Sigmoid colon (tissue), 6 donors: ENCODE measurements at regions not wholly inside any gene's neighbourhood (a gene's known extent, or its start where the extent isn't known, plus 50 kb on each side); places are given as distances from the start of the nearest gene placed in this dataset.

Source experiments
- DNase-seq: peaks from one replicate; pipeline ENCODE4 v3.0.0-alpha.2; 2019
- H3K27ac ChIP-seq, 4 donors: fragments of 200-600 bp; sonication (generic); one replicate each; pipeline ENCODE4 v1.5.1; 2016 to 2019; ENCODE audit warnings: mild to moderate bottlenecking in 1 of 4
- H3K27me3 ChIP-seq, 3 donors: fragments of 200-600 bp; sonication (generic); one replicate each; pipeline ENCODE4 v1.5.1; 2019; ENCODE audit warnings: mild to moderate bottlenecking in 1 of 3
- H3K36me3 ChIP-seq, 4 donors: fragments of 200-600 bp; sonication (generic); one replicate each; pipeline ENCODE4 v1.5.1; 2016 to 2019
- H3K4me1 ChIP-seq, 4 donors: fragments of 200-600 bp; sonication (generic); one replicate each; pipeline ENCODE4 v1.5.1; 2017 to 2019
- H3K4me3 ChIP-seq, 4 donors: fragments of 200-600 bp; sonication (generic); one replicate each; pipeline ENCODE4 v1.5.1; 2017 to 2019; ENCODE audit warnings: mild to moderate bottlenecking in 2 of 4, moderate library complexity in 1 of 4
- H3K9me3 ChIP-seq, 4 donors: fragments of 200-600 bp in 3 of 4; sonication (generic) in 3 of 4; one replicate each; pipeline versions ENCODE4 v1.5.1 to v1.6.1; 2013 to 2019
- CTCF ChIP-seq, 4 experiments: fragments of 450-650 bp in 3 of 4; fragments of 200-600 bp in 1 of 4; IDR thresholded peaks; one replicate each; pipeline ENCODE4 v1.5.1; 2016 to 2019; ENCODE audit warnings: antibody characterized with exemption in 4 of 4, mild to moderate bottlenecking in 3 of 4, moderate library complexity in 2 of 4
- EP300 ChIP-seq, 4 donors: sonication (generic); formaldehyde crosslinking; IDR thresholded peaks; one replicate each; pipeline ENCODE4 v1.6.1; 2017; ENCODE audit warnings: antibody characterized with exemption in 4 of 4
- POLR2A ChIP-seq, 2 donors: fragments of 450-650 bp; IDR thresholded peaks; one replicate each; pipeline ENCODE4 v1.6.1; 2016; ENCODE audit warnings: antibody characterized with exemption in 2 of 2, mild to moderate bottlenecking in 2 of 2, moderate library complexity in 2 of 2
- POLR2AphosphoS5 ChIP-seq, 4 donors: sonication (generic); formaldehyde crosslinking; IDR thresholded peaks; one replicate each; pipeline ENCODE4 v1.6.1; 2017; ENCODE audit warnings: antibody characterized with exemption in 4 of 4
- WGBS, 2 donors: extraction: QIAGEN DNeasy Blood & Tissue Kit; methylation state at CpG; one replicate each; pipeline ENCODE4 v1.1.7; 2013; 5-methylcytosine and 5-hydroxymethylcytosine counted together
- intact Hi-C: fragments of 100-400 bp; cut with DNase I; formaldehyde crosslinking; loops from one replicate; pipeline ENCODE4 v1.15.1; 2023
- donor health status: healthy with polysubstance abuse.
- donor health status: healthy.

GRCh38 chr1:87958201-87958600 lies 629.5 kb downstream of the LMO4 start:
- Histone ChIP-seq H3K4me3 (no peak overlapping the region), H3K9me3 (no peaks in the 10 kb centered on the region), H3K27ac (no peak overlapping the region), H3K27me3 (no peaks in the 10 kb centered on the region), H3K4me1 (peaks cover 0 to 16% (median 7%) of the 10 kb centered on the region in 4 donors), H3K36me3 (no peaks in the 10 kb centered on the region)
- 90 to 93% methylated on average over 4 of the region's 4 CpGs for WGBS, 2 donors
- TF ChIP-seq EP300 (IDR thresholded peaks at IDR 0.05): no peak
- TF ChIP-seq POLR2AphosphoS5 (IDR thresholded peaks at IDR 0.05): no peak
- TF ChIP-seq POLR2A (IDR thresholded peaks at IDR 0.05): no peak
- TF ChIP-seq CTCF (IDR thresholded peaks at IDR 0.05): no peak
- intact Hi-C loops: loop anchor here (5.0 kb wide), 1 partner anchor 271 kb away; no protein-coding TSS in a partner anchor
- DNase-seq: no peak

- 51 to 66% methylated on average over 1 of the region's 1 CpG for WGBS, 2 donors
- Histone ChIP-seq H3K9me3 (no peaks in the 10 kb centered on the region), H3K27me3 (no peaks in the 10 kb centered on the region), H3K27ac (no peak overlapping the region), H3K4me3 (no peak overlapping the region), H3K4me1 (peaks cover 0 to 12% (median 5%) of the 10 kb centered on the region in 4 donors), H3K36me3 (no peaks in the 10 kb centered on the region)
- intact Hi-C loops: loop anchor here (5.0 kb wide), 1 partner anchor 271 kb away; no protein-coding TSS in a partner anchor
- TF ChIP-seq CTCF (IDR thresholded peaks at IDR 0.05) (no peak), POLR2AphosphoS5 (IDR thresholded peaks at IDR 0.05) (no peak), POLR2A (IDR thresholded peaks at IDR 0.05) (no peak), EP300 (IDR thresholded peaks at IDR 0.05) (no peak)
- DNase-seq: no peak
Measured at GRCh38 chr1:87958716-87959115, 630.0 kb downstream of the LMO4 start.

- WGBS, 2 donors: 64 to 75% methylated on average over 4 of the region's 4 CpGs
- no peak for DNase-seq
- no peak overlapping the region for H3K4me3 ChIP-seq
- no peaks in the 10 kb centered on the region for H3K27me3 ChIP-seq
- H3K4me1 ChIP-seq: peaks cover 0 to 8% (median 3%) of the 10 kb centered on the region in 4 donors
- H3K27ac ChIP-seq: no peak overlapping the region
- no peaks in the 10 kb centered on the region for H3K9me3 ChIP-seq
- intact Hi-C loops: loop anchor here (5.0 kb wide), 1 partner anchor 272 kb away; no protein-coding TSS in a partner anchor
- TF ChIP-seq POLR2A (IDR thresholded peaks at IDR 0.05): no peak
- TF ChIP-seq EP300 (IDR thresholded peaks at IDR 0.05): no peak
- no peak for TF ChIP-seq POLR2AphosphoS5 (IDR thresholded peaks at IDR 0.05)
- TF ChIP-seq CTCF (IDR thresholded peaks at IDR 0.05): no peak
- no peaks in the 10 kb centered on the region for H3K36me3 ChIP-seq
Measured at GRCh38 chr1:87959236-87959635, 630.6 kb downstream of the LMO4 start.

GRCh38 chr1:87961992-87962391 lies 633.3 kb downstream of the LMO4 start:
- Histone ChIP-seq H3K9me3 (no peaks in the 10 kb centered on the region), H3K36me3 (no peaks in the 10 kb centered on the region), H3K4me3 (no peak overlapping the region), H3K27ac (no peak overlapping the region), H3K4me1 (no peaks in the 10 kb centered on the region), H3K27me3 (no peaks in the 10 kb centered on the region)
- TF ChIP-seq CTCF (IDR thresholded peaks at IDR 0.05): no peak
- no peak for TF ChIP-seq POLR2AphosphoS5 (IDR thresholded peaks at IDR 0.05)
- no peak for TF ChIP-seq POLR2A (IDR thresholded peaks at IDR 0.05)
- TF ChIP-seq EP300 (IDR thresholded peaks at IDR 0.05): no peak
- no peak for DNase-seq
- intact Hi-C loops: no loop called here

- no peaks in the 10 kb centered on the region for H3K36me3 ChIP-seq
- DNase-seq: no peak
- H3K9me3 ChIP-seq: no peaks in the 10 kb centered on the region
- no peak overlapping the region for H3K4me3 ChIP-seq
- 71 to 92% methylated on average over 2 of the region's 2 CpGs for WGBS, 2 donors
- peaks cover 0 to 12% (median 8%) of the 10 kb centered on the region in 4 donors for H3K4me1 ChIP-seq
- no peaks in the 10 kb centered on the region for H3K27me3 ChIP-seq
- no peak for TF ChIP-seq POLR2A (IDR thresholded peaks at IDR 0.05)
- TF ChIP-seq EP300 (IDR thresholded peaks at IDR 0.05): no peak
- no peak for TF ChIP-seq CTCF (IDR thresholded peaks at IDR 0.05)
- no peak for TF ChIP-seq POLR2AphosphoS5 (IDR thresholded peaks at IDR 0.05)
- intact Hi-C loops: no loop called here
- H3K27ac ChIP-seq: no peak overlapping the region
Measured at GRCh38 chr1:87963556-87963955, 634.9 kb downstream of the LMO4 start.
